GM23338 (cell line): ENCODE measurements at regions not wholly inside any gene's neighbourhood (a gene's known extent, or its start where the extent isn't known, plus 50 kb on each side); places are given as distances from the start of the nearest gene placed in this dataset.

ENCODE experiments used
- ATAC-seq: fragments of 200-7000 bp; cut with Tn5 transposase; 3 replicates; pipeline ENCODE4 v1.9.1; 2020
- DNase-seq: peaks from one replicate; pipeline ENCODE4 v3.0.0-alpha.2; 2015; ENCODE audit warnings: low spot score
- H2AFZ ChIP-seq: fragments of 200-600 bp; sonication (generic); 2 replicates; pipeline ENCODE4 v1.8.0; 2016; ENCODE audit warnings: antibody characterized with exemption, mild to moderate bottlenecking, moderate library complexity
- H3F3A ChIP-seq: fragments of 200-600 bp; sonication (generic); replicated peaks from 2 replicates; pipeline ENCODE4 v1.8.0; 2017; ENCODE audit warnings: antibody characterized with exemption, mixed run types, low read depth
- H3K27ac ChIP-seq: fragments of 200-600 bp; sonication (generic); 2 replicates; pipeline ENCODE4 v1.6.1; 2016; ENCODE audit warnings: low read depth
- H3K27me3 ChIP-seq: fragments of 200-600 bp; sonication (generic); 2 replicates; pipeline ENCODE4 v1.8.0; 2016; ENCODE audit warnings: mild to moderate bottlenecking, mixed run types, moderate library complexity; ENCODE audit not compliant: insufficient read depth
- H3K36me3 ChIP-seq: fragments of 200-600 bp; sonication (generic); 2 replicates; pipeline ENCODE4 v1.8.0; 2016; ENCODE audit warnings: mild to moderate bottlenecking; ENCODE audit not compliant: insufficient read depth
- H3K4me1 ChIP-seq: fragments of 200-600 bp; sonication (generic); 2 replicates; pipeline ENCODE4 v1.8.0; 2016; ENCODE audit warnings: mild to moderate bottlenecking, moderate library complexity; ENCODE audit not compliant: insufficient read depth
- H3K4me2 ChIP-seq: fragments of 200-600 bp; sonication (generic); 2 replicates; pipeline ENCODE4 v1.7.1; 2017; ENCODE audit warnings: mixed run types
- H3K4me3 ChIP-seq: fragments of 200-600 bp; sonication (generic); 2 replicates; pipeline ENCODE4 v1.6.1; 2016; ENCODE audit warnings: mixed run types
- H3K79me2 ChIP-seq: fragments of 200-600 bp; sonication (generic); replicated peaks from 2 replicates; pipeline ENCODE4 v1.8.0; 2017; ENCODE audit warnings: mild to moderate bottlenecking; ENCODE audit not compliant: insufficient read depth
- H3K9me2 ChIP-seq: fragments of 200-600 bp; sonication (generic); 2 replicates; pipeline ENCODE4 v1.8.0; 2017; ENCODE audit not compliant: insufficient read depth
- H4K20me1 ChIP-seq: fragments of 200-600 bp; sonication (generic); replicated peaks from 2 replicates; pipeline ENCODE4 v1.8.0; 2017; ENCODE audit warnings: mild to moderate bottlenecking; ENCODE audit not compliant: insufficient read depth
- H3K27ac Mint-ChIP-seq: 2 replicates; pipeline ENCODE4 v1.8.0; 2020; ENCODE audit warnings: inconsistent platforms, mild to moderate bottlenecking, moderate library complexity, mixed read lengths
- H3K27me3 Mint-ChIP-seq: 3 replicates; pipeline ENCODE4 v1.8.0; 2022; ENCODE audit warnings: low read depth, mild to moderate bottlenecking, moderate library complexity, mixed read lengths, inconsistent platforms; ENCODE audit not compliant: insufficient read depth, poor library complexity
- H3K36me3 Mint-ChIP-seq: 3 replicates; pipeline ENCODE4 v1.8.0; 2021; ENCODE audit warnings: low read depth, mild to moderate bottlenecking, inconsistent platforms, moderate library complexity, mixed read lengths
- H3K4me1 Mint-ChIP-seq: 3 replicates; pipeline ENCODE4 v1.8.0; 2020; ENCODE audit warnings: mild to moderate bottlenecking, inconsistent platforms, mixed read lengths
- H3K4me3 Mint-ChIP-seq: 3 replicates; pipeline ENCODE4 v1.8.0; 2021; ENCODE audit warnings: moderate library complexity, mild to moderate bottlenecking, inconsistent platforms, mixed read lengths
- H3K9me3 Mint-ChIP-seq: 3 replicates; pipeline ENCODE4 v1.8.0; 2020; ENCODE audit warnings: moderate library complexity, mild to moderate bottlenecking, inconsistent platforms, mixed read lengths
- CREB1 ChIP-seq: fragments of 250-450 bp; sonication (Bioruptor Pico); IDR thresholded peaks from 2 replicates; pipeline ENCODE4 v1.5.0; 2020; ENCODE audit warnings: low read depth, mild to moderate bottlenecking, moderate library complexity
- EZH2 ChIP-seq: fragments of 200-600 bp; sonication (generic); IDR thresholded peaks from one replicate; pipeline ENCODE4 v1.8.0; 2017; ENCODE audit warnings: antibody characterized with exemption, mild to moderate bottlenecking, low read depth; ENCODE audit not compliant: unreplicated experiment
- EZH2phosphoT487 ChIP-seq: fragments of 200-600 bp; sonication (generic); IDR thresholded peaks from one replicate; pipeline ENCODE4 v1.8.1; 2018; ENCODE audit warnings: antibody characterized with exemption; ENCODE audit not compliant: unreplicated experiment
- JUNB ChIP-seq: IDR thresholded peaks from one replicate; pipeline ENCODE4 v1.6.1; 2016; ENCODE audit warnings: antibody characterized with exemption; ENCODE audit not compliant: unreplicated experiment
- NANOG ChIP-seq: IDR thresholded peaks from 2 replicates; pipeline ENCODE4 v1.6.1; 2016; ENCODE audit warnings: antibody characterized with exemption, borderline replicate concordance
- POLR2AphosphoS5 ChIP-seq: IDR thresholded peaks from 2 replicates; pipeline ENCODE4 v1.6.1; 2016; ENCODE audit warnings: antibody characterized with exemption, low read depth
- STAT1 ChIP-seq: IDR thresholded peaks from one replicate; pipeline ENCODE4 v1.6.1; 2016; ENCODE audit warnings: antibody characterized with exemption; ENCODE audit not compliant: unreplicated experiment
- ZNF114 ChIP-seq: fragments of 250-450 bp; sonication (Bioruptor Pico); IDR thresholded peaks from 2 replicates; pipeline ENCODE4 v1.5.0; 2020; ENCODE audit warnings: mild to moderate bottlenecking, moderate library complexity
- ZNF331 ChIP-seq: fragments of 250-450 bp; sonication (Bioruptor Pico); IDR thresholded peaks from 2 replicates; pipeline ENCODE4 v1.5.0; 2020; ENCODE audit warnings: low read depth, mild to moderate bottlenecking, moderate library complexity
- TF ChIP-seq, protein P1 (sequence below): IDR thresholded peaks from 2 replicates; pipeline ENCODE4 v1.6.1; 2016; ENCODE audit warnings: antibody characterized with exemption
- TF ChIP-seq, protein P2 (sequence below): IDR thresholded peaks from one replicate; pipeline ENCODE4 v1.6.1; 2018; ENCODE audit warnings: antibody characterized with exemption; ENCODE audit not compliant: unreplicated experiment
- TF ChIP-seq, protein P3 (sequence below), 2 experiments: fragments of 200-600 bp in 1 of 2; sonication (generic) in 1 of 2; conservative IDR thresholded peaks; 2 replicates each; pipeline versions ENCODE4 v1.5.1 to v1.6.1; 2016 to 2017; ENCODE audit warnings: antibody characterized with exemption in 2 of 2, low read depth in 2 of 2, mild to moderate bottlenecking in 2 of 2, moderate library complexity in 1 of 2
- TF ChIP-seq, protein P4 (sequence below): fragments of 250-450 bp; sonication (Bioruptor Pico); IDR thresholded peaks from 2 replicates; pipeline ENCODE4 v1.5.0; 2020; ENCODE audit warnings: mild to moderate bottlenecking, moderate library complexity

DNA sequence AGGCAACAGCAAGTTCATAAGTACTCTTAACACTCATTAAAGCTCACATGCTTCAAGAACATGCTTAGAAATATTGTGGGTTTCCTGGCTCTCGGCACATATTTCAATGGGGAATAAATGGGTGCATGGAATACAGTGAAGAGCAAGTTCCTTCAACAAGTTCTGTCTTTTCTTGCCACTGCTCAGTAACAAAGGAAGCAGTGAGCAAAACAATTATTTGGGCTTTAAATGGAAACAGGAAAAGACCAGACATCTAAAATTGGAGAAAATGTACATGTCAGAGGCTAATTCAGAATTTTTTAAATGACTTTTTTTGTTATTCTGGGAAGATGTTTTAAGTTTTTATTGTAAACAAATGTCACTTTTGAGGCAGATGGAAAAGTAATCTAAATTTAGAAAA, 478.7 kb downstream of the SETD4 start:
- Mint-ChIP-seq H3K27me3 (no peaks in the 10 kb centered on the region), H3K4me3 (no peak overlapping the region), H3K27ac (no peak overlapping the region), H3K4me1 (peaks cover 25% of the 10 kb centered on the region), H3K36me3 (no peaks in the 10 kb centered on the region), H3K9me3 (no peaks in the 10 kb centered on the region)
- H4K20me1 ChIP-seq: no peaks in the 10 kb centered on the region
- no peak overlapping the region for H3K4me3 ChIP-seq
- no peaks in the 10 kb centered on the region for H3K27me3 ChIP-seq
- no peak overlapping the region for H3K4me2 ChIP-seq
- DNase-seq: no peak
- no peak overlapping the region for H3K27ac ChIP-seq
- ATAC-seq: no peak
- H3K9me2 ChIP-seq: no peaks in the 10 kb centered on the region
- H2AFZ ChIP-seq: no peak overlapping the region
- H3F3A ChIP-seq: no peaks in the 10 kb centered on the region
- peaks cover 9% of the 10 kb centered on the region for H3K4me1 ChIP-seq
- no peaks in the 10 kb centered on the region for H3K79me2 ChIP-seq
- TF ChIP-seq ZNF331 (CRISPR knock-in tag) (no peak), POLR2AphosphoS5 (no peak), EZH2 (no peak), EZH2phosphoT487 (no peak), ZNF114 (CRISPR knock-in tag) (no peak), NANOG (no peak), STAT1 (no peak), CREB1 (CRISPR knock-in tag) (no peak), JUNB (no peak)
- TF ChIP-seq, protein P1, sequence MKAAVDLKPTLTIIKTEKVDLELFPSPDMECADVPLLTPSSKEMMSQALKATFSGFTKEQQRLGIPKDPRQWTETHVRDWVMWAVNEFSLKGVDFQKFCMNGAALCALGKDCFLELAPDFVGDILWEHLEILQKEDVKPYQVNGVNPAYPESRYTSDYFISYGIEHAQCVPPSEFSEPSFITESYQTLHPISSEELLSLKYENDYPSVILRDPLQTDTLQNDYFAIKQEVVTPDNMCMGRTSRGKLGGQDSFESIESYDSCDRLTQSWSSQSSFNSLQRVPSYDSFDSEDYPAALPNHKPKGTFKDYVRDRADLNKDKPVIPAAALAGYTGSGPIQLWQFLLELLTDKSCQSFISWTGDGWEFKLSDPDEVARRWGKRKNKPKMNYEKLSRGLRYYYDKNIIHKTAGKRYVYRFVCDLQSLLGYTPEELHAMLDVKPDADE: no peak
- TF ChIP-seq, protein P2, sequence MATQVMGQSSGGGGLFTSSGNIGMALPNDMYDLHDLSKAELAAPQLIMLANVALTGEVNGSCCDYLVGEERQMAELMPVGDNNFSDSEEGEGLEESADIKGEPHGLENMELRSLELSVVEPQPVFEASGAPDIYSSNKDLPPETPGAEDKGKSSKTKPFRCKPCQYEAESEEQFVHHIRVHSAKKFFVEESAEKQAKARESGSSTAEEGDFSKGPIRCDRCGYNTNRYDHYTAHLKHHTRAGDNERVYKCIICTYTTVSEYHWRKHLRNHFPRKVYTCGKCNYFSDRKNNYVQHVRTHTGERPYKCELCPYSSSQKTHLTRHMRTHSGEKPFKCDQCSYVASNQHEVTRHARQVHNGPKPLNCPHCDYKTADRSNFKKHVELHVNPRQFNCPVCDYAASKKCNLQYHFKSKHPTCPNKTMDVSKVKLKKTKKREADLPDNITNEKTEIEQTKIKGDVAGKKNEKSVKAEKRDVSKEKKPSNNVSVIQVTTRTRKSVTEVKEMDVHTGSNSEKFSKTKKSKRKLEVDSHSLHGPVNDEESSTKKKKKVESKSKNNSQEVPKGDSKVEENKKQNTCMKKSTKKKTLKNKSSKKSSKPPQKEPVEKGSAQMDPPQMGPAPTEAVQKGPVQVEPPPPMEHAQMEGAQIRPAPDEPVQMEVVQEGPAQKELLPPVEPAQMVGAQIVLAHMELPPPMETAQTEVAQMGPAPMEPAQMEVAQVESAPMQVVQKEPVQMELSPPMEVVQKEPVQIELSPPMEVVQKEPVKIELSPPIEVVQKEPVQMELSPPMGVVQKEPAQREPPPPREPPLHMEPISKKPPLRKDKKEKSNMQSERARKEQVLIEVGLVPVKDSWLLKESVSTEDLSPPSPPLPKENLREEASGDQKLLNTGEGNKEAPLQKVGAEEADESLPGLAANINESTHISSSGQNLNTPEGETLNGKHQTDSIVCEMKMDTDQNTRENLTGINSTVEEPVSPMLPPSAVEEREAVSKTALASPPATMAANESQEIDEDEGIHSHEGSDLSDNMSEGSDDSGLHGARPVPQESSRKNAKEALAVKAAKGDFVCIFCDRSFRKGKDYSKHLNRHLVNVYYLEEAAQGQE: no peak
- TF ChIP-seq, protein P3, sequence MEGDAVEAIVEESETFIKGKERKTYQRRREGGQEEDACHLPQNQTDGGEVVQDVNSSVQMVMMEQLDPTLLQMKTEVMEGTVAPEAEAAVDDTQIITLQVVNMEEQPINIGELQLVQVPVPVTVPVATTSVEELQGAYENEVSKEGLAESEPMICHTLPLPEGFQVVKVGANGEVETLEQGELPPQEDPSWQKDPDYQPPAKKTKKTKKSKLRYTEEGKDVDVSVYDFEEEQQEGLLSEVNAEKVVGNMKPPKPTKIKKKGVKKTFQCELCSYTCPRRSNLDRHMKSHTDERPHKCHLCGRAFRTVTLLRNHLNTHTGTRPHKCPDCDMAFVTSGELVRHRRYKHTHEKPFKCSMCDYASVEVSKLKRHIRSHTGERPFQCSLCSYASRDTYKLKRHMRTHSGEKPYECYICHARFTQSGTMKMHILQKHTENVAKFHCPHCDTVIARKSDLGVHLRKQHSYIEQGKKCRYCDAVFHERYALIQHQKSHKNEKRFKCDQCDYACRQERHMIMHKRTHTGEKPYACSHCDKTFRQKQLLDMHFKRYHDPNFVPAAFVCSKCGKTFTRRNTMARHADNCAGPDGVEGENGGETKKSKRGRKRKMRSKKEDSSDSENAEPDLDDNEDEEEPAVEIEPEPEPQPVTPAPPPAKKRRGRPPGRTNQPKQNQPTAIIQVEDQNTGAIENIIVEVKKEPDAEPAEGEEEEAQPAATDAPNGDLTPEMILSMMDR (conservative IDR thresholded peaks at IDR 0.05; ENCODE audit: low read depth in 2 of 2): no peak
- TF ChIP-seq, protein P4, sequence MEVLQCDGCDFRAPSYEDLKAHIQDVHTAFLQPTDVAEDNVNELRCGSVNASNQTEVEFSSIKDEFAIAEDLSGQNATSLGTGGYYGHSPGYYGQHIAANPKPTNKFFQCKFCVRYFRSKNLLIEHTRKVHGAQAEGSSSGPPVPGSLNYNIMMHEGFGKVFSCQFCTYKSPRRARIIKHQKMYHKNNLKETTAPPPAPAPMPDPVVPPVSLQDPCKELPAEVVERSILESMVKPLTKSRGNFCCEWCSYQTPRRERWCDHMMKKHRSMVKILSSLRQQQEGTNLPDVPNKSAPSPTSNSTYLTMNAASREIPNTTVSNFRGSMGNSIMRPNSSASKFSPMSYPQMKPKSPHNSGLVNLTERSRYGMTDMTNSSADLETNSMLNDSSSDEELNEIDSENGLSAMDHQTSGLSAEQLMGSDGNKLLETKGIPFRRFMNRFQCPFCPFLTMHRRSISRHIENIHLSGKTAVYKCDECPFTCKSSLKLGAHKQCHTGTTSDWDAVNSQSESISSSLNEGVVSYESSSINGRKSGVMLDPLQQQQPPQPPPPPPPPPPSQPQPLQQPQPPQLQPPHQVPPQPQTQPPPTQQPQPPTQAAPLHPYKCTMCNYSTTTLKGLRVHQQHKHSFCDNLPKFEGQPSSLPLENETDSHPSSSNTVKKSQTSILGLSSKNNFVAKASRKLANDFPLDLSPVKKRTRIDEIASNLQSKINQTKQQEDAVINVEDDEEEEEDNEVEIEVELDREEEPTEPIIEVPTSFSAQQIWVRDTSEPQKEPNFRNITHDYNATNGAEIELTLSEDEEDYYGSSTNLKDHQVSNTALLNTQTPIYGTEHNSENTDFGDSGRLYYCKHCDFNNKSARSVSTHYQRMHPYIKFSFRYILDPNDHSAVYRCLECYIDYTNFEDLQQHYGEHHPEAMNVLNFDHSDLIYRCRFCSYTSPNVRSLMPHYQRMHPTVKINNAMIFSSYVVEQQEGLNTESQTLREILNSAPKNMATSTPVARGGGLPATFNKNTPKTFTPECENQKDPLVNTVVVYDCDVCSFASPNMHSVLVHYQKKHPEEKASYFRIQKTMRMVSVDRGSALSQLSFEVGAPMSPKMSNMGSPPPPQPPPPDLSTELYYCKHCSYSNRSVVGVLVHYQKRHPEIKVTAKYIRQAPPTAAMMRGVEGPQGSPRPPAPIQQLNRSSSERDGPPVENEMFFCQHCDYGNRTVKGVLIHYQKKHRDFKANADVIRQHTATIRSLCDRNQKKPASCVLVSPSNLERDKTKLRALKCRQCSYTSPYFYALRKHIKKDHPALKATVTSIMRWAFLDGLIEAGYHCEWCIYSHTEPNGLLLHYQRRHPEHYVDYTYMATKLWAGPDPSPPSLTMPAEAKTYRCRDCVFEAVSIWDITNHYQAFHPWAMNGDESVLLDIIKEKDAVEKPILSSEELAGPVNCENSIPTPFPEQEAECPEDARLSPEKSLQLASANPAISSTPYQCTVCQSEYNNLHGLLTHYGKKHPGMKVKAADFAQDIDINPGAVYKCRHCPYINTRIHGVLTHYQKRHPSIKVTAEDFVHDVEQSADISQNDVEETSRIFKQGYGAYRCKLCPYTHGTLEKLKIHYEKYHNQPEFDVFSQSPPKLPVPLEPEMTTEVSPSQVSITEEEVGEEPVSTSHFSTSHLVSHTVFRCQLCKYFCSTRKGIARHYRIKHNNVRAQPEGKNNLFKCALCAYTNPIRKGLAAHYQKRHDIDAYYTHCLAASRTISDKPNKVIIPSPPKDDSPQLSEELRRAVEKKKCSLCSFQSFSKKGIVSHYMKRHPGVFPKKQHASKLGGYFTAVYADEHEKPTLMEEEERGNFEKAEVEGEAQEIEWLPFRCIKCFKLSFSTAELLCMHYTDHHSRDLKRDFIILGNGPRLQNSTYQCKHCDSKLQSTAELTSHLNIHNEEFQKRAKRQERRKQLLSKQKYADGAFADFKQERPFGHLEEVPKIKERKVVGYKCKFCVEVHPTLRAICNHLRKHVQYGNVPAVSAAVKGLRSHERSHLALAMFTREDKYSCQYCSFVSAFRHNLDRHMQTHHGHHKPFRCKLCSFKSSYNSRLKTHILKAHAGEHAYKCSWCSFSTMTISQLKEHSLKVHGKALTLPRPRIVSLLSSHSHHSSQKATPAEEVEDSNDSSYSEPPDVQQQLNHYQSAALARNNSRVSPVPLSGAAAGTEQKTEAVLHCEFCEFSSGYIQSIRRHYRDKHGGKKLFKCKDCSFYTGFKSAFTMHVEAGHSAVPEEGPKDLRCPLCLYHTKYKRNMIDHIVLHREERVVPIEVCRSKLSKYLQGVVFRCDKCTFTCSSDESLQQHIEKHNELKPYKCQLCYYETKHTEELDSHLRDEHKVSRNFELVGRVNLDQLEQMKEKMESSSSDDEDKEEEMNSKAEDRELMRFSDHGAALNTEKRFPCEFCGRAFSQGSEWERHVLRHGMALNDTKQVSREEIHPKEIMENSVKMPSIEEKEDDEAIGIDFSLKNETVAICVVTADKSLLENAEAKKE (CRISPR knock-in tag): no peak
- no peaks in the 10 kb centered on the region for H3K36me3 ChIP-seq
